ENCODE measurements at regions not wholly inside any gene's neighbourhood (a gene's known extent, or its start where the extent isn't known, plus 50 kb on each side); places are given as distances from the start of the nearest gene placed in this dataset.

DNA sequence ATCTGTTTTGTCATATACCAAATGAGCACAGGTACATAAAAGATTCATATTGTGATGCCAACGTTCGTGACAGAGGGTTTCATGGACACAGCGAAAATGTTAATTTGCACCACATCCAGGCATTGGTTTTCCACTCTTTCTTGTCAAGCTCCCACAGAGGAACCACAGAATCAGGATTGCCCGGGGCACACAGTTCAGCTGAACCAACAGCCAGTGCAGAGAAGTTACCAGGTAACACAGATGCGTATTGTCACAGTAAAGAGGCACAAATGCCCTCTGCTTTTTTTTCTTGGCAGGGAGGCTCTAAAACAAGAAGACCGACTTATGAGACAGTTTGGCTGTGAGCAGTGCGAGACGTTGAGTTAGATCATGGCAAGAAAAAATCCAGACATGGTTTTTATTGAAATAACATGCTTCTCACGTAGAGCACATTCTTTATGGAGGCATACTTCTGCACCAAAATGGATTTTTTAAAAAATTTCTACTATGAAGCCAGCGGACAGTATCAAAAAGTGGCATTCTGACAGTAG is 331.1 kb upstream of the KIAA1217 start:
- Histone ChIP-seq H3K4me1 (no peaks in the 10 kb centered on the region), H3K9me3 (peaks cover 0 to 2% (median 0%) of the 10 kb centered on the region in 4 donors), H3K27me3 (no peaks in the 10 kb centered on the region), H3K36me3 (no peaks in the 10 kb centered on the region), H3K4me3 (no peak overlapping the region), H3K27ac (no peak overlapping the region)
- TF ChIP-seq POLR2AphosphoS5 (IDR thresholded peaks at IDR 0.05) (no peak), EP300 (IDR thresholded peaks at IDR 0.05) (no peak)
- intact Hi-C loops (cut with DNase I) = no loop called here
- WGBS, 2 donors = 84 to 85% methylated on average over 10 of the region's 10 CpGs
- DNase-seq = no peak

DNA sequence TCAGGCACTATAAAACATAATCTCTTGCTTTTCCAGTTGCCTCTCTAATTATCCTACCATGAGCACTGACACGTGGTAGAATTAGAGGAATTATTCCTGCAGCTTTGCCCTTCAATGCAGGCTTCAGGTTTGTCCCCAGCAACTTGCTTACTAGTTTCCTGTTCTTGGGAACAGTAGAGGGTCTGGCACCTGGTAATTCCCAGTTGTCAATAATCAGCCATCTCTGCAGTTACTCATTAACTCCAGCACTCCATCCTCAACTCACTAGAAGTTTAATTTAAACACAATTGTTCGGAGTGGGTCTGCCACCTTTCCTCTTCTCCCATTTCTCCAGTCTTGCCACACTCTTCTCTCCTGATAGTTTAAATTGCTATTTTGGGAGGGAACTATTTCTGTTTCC is 324.3 kb upstream of the KIAA1217 start:
- 17 to 62% methylated on average over 2 of the region's 2 CpGs for WGBS, 2 donors
- no peak for DNase-seq
- H3K4me1 ChIP-seq = no peaks in the 10 kb centered on the region
- no peaks in the 10 kb centered on the region for H3K27me3 ChIP-seq
- H3K27ac ChIP-seq = no peak overlapping the region
- intact Hi-C loops (cut with DNase I) = no loop called here
- H3K9me3 ChIP-seq = no peaks in the 10 kb centered on the region
- no peaks in the 10 kb centered on the region for H3K36me3 ChIP-seq
- H3K4me3 ChIP-seq = no peak overlapping the region
- no peak for TF ChIP-seq POLR2A (IDR thresholded peaks at IDR 0.05)
- TF ChIP-seq EP300 (IDR thresholded peaks at IDR 0.05) = no peak
- TF ChIP-seq POLR2AphosphoS5 (IDR thresholded peaks at IDR 0.05) = no peak
- TF ChIP-seq, protein P1, sequence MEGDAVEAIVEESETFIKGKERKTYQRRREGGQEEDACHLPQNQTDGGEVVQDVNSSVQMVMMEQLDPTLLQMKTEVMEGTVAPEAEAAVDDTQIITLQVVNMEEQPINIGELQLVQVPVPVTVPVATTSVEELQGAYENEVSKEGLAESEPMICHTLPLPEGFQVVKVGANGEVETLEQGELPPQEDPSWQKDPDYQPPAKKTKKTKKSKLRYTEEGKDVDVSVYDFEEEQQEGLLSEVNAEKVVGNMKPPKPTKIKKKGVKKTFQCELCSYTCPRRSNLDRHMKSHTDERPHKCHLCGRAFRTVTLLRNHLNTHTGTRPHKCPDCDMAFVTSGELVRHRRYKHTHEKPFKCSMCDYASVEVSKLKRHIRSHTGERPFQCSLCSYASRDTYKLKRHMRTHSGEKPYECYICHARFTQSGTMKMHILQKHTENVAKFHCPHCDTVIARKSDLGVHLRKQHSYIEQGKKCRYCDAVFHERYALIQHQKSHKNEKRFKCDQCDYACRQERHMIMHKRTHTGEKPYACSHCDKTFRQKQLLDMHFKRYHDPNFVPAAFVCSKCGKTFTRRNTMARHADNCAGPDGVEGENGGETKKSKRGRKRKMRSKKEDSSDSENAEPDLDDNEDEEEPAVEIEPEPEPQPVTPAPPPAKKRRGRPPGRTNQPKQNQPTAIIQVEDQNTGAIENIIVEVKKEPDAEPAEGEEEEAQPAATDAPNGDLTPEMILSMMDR (IDR thresholded peaks at IDR 0.05) = no peak

DNA sequence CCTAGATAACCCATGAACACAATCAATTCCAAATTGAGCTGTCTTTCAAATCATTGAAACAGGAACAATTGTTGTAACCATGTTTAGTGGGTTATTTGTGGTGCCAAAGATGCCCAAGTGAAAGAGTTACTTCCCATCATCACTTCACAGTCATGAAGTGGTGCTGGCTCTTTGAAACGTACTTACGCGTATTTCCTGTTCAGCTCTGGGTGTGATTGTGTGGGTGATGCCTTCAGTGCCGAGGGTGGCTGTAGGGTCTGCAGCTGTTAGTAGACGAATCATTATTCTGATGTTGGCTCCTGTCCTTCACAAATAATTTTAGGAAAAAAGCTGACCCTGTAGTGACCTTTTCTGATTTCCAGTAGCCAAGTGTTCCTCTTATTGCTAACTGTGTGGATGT is 323.1 kb upstream of the KIAA1217 start:
- WGBS, 2 donors = 64 to 79% methylated on average over 5 of the region's 5 CpGs
- intact Hi-C loops (cut with DNase I) = no loop called here
- TF ChIP-seq POLR2AphosphoS5 (IDR thresholded peaks at IDR 0.05) = no peak
- TF ChIP-seq, protein P1 (IDR thresholded peaks at IDR 0.05) = no peak
- no peak for TF ChIP-seq EP300 (IDR thresholded peaks at IDR 0.05)
- Histone ChIP-seq H3K4me1 (no peaks in the 10 kb centered on the region), H3K27me3 (no peaks in the 10 kb centered on the region), H3K27ac (no peak overlapping the region), H3K4me3 (no peak overlapping the region), H3K9me3 (no peaks in the 10 kb centered on the region), H3K36me3 (no peaks in the 10 kb centered on the region)
- DNase-seq = no peak

DNA sequence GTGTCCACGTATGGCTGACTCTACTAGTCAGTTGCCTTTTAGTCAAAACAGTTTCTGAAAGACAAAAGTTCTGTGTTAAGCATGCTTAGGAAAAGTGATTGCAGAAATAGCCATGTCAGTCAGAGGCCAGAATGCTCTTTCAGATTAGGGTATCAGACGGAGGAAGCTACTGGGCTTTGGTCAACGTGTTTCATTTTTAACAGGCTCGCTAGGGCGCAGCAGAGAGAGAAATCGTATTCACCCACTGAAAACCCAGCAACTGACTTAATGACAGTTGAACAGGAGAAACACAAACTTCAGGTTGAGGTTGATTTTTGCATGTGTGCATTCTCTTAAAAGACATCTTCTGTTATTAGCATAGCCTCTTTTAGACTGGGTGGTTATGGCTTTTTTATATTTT is 322.6 kb upstream of the KIAA1217 start:
- Histone ChIP-seq H3K36me3 (no peaks in the 10 kb centered on the region), H3K4me1 (no peaks in the 10 kb centered on the region), H3K9me3 (no peaks in the 10 kb centered on the region), H3K4me3 (no peak overlapping the region), H3K27ac (no peak overlapping the region), H3K27me3 (no peaks in the 10 kb centered on the region)
- TF ChIP-seq POLR2A (IDR thresholded peaks at IDR 0.05) = no peak
- TF ChIP-seq EP300 (IDR thresholded peaks at IDR 0.05) = no peak
- TF ChIP-seq, protein P1 (IDR thresholded peaks at IDR 0.05) = no peak
- TF ChIP-seq POLR2AphosphoS5 (IDR thresholded peaks at IDR 0.05) = no peak
- 58 to 64% methylated on average over 6 of the region's 6 CpGs for WGBS, 2 donors
- intact Hi-C loops (cut with DNase I) = no loop called here
- DNase-seq = no peak

DNA sequence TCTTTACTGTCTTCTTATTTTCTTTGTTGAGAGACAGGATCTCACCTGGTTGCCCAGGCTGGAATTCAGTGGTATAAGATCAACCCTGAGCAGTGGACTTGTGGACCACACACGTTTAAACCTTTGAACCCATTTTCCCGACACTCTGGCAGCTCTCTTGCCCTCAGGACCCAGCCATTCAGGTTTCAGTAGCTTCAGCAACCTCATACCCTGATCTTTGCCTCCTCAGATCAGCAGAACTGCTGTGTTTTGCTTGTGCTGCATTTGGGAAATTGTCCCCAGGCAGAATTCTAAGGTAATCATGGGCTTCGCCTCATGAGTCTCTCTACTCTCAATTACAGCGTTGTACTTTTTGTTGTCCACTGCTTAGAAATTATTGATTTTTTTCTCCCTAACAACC is 317.6 kb upstream of the KIAA1217 start:
- WGBS, 2 donors = 66 to 84% methylated on average over 4 of the region's 4 CpGs
- Histone ChIP-seq H3K27ac (no peak overlapping the region), H3K36me3 (no peaks in the 10 kb centered on the region), H3K4me3 (no peak overlapping the region), H3K4me1 (no peaks in the 10 kb centered on the region), H3K27me3 (no peaks in the 10 kb centered on the region), H3K9me3 (no peaks in the 10 kb centered on the region)
- DNase-seq = no peak
- intact Hi-C loops (cut with DNase I) = no loop called here
- no peak for TF ChIP-seq EP300 (IDR thresholded peaks at IDR 0.05)
- TF ChIP-seq, protein P1 (IDR thresholded peaks at IDR 0.05) = no peak
- no peak for TF ChIP-seq POLR2AphosphoS5 (IDR thresholded peaks at IDR 0.05)
- no peak for TF ChIP-seq POLR2A (IDR thresholded peaks at IDR 0.05)

All from sigmoid colon (tissue), 6 donors.